ENCODE measurements at regions not wholly inside any gene's neighbourhood (a gene's known extent, or its start where the extent isn't known, plus 50 kb on each side); places are given as distances from the start of the nearest gene placed in this dataset.
"Not testable (repeated sequence)": the region's sequence is repeated elsewhere in the genome, so short reads cannot be mapped to it uniquely, and the experiment has no call there.

- no peak for DNase-seq (ENCODE audit: low spot score)
Observed at GRCh38 chr5:8561854-8562253, 692.9 kb downstream of the MTRR start.

- not testable (repeated sequence) for DNase-seq (ENCODE audit: low spot score)
Observed at GRCh38 chr5:8563540-8563939, 694.6 kb downstream of the MTRR start.

GRCh38 chr5:8568858-8569257 lies 699.9 kb downstream of the MTRR start:
- no peak for DNase-seq (ENCODE audit: low spot score)

- DNase-seq (ENCODE audit: low spot score): no peak
Observed at GRCh38 chr5:8570528-8570927, 701.6 kb downstream of the MTRR start.

GRCh38 chr5:8576178-8576577 lies 707.2 kb downstream of the MTRR start:
- no peak for DNase-seq (ENCODE audit: low spot score)

- DNase-seq (ENCODE audit: low spot score): no peak
Observed at GRCh38 chr5:8577792-8578191, 708.8 kb downstream of the MTRR start.

GRCh38 chr5:8580298-8580697 lies 711.4 kb downstream of the MTRR start:
- no peak for DNase-seq (ENCODE audit: low spot score)

GRCh38 chr5:8581047-8581446 lies 712.1 kb downstream of the MTRR start:
- no peak for DNase-seq (ENCODE audit: low spot score)

GRCh38 chr5:8585230-8586018 lies 716.5 kb downstream of the MTRR start:
- DNase-seq (ENCODE audit: low spot score): no peak

- no peak for DNase-seq (ENCODE audit: low spot score)
Observed at GRCh38 chr5:8590959-8591358, 722.0 kb downstream of the MTRR start.

- no peak for DNase-seq (ENCODE audit: low spot score)
Observed at GRCh38 chr5:8598356-8598755, 729.4 kb downstream of the MTRR start.

GRCh38 chr5:8598996-8599395 lies 730.0 kb downstream of the MTRR start:
- no peak for DNase-seq (ENCODE audit: low spot score)

- DNase-seq (ENCODE audit: low spot score): no peak
Observed at GRCh38 chr5:8600843-8601242, 731.9 kb downstream of the MTRR start.

GRCh38 chr5:8601831-8602354 lies 732.9 kb downstream of the MTRR start:
- no peak for DNase-seq (ENCODE audit: low spot score)

GRCh38 chr5:8606231-8606630 lies 737.3 kb downstream of the MTRR start:
- DNase-seq (ENCODE audit: low spot score): no peak

GRCh38 chr5:8611067-8611466 lies 742.1 kb downstream of the MTRR start:
- no peak for DNase-seq (ENCODE audit: low spot score)

GRCh38 chr5:8613078-8613685 lies 744.2 kb downstream of the MTRR start:
- DNase-seq (ENCODE audit: low spot score): no peak

GRCh38 chr5:8615142-8615858 lies 746.4 kb downstream of the MTRR start:
- no peak for DNase-seq (ENCODE audit: low spot score)

- no peak for DNase-seq (ENCODE audit: low spot score)
Observed at GRCh38 chr5:8628521-8628920, 759.6 kb downstream of the MTRR start.

GRCh38 chr5:8633259-8633658 lies 764.3 kb downstream of the MTRR start:
- DNase-seq (ENCODE audit: low spot score): no peak

GRCh38 chr5:8633696-8634095 lies 764.7 kb downstream of the MTRR start:
- no peak for DNase-seq (ENCODE audit: low spot score)

- no peak for DNase-seq (ENCODE audit: low spot score)
Observed at GRCh38 chr5:8634219-8634618, 765.3 kb downstream of the MTRR start.
